NCI-H2196 treated with DMSO at 0.1 percent for 48 hours (cell line): ENCODE measurements at regions not wholly inside any gene's neighbourhood (a gene's known extent, or its start where the extent isn't known, plus 50 kb on each side); places are given as distances from the start of the nearest gene placed in this dataset.
A peak's percentile ranks its signal among the peaks of the same experiment; 100 is the strongest.

Experiments
- DNase-seq: peaks from one replicate; lab custom pipeline; 2025; ENCODE audit not compliant: unreplicated experiment; lab: John Stamatoyannopoulos, UW

DNA sequence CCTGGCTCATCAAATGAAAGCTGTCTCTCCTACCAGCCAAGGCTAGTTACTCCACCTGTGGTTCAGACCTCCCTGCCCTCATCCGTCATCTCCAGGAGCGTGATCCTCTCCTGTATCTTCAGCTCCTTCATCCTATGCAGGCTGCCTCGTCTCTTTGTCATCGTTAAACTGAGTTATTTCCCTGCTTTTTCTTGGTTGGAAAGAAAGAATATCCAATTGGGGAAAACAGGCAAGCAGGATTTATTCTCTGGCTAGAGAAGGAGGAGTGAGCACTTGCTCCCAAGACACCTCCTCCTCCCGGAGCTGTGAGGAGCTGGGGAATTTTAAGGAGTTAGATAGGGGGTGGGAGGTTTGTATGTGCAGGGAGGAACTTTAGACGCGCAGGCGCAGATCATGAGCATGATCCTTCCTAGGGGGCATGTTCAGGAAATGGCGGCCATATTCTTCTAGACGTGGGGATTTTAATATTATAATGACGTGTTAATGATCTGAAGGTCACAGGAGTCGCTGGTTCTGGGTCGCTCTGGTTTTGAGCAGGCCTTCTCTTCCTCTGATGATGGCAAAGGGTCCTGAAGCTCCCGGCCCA is 156.4 kb upstream of the KL start:
- no peak for DNase-seq

DNA sequence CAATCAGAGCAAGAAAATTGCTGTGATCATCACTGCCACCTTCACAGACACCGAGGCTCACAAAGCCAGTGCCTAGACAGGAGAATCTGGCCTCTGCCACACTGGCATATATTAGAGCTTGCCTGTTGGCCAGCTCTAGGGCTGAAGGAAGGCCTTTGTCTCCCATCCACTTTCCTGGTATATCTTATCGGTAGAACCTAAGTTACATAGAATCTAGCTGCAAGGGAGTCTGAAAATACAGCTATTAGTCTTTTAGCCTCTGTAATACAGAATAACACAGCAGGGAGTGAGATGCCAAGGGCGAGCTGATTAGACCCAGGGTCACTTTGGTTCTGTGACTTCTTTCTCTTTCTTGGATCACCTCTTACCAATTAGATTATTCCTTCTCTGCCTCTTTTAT is 154.9 kb upstream of the KL start:
- DNase-seq, result no peak

DNA sequence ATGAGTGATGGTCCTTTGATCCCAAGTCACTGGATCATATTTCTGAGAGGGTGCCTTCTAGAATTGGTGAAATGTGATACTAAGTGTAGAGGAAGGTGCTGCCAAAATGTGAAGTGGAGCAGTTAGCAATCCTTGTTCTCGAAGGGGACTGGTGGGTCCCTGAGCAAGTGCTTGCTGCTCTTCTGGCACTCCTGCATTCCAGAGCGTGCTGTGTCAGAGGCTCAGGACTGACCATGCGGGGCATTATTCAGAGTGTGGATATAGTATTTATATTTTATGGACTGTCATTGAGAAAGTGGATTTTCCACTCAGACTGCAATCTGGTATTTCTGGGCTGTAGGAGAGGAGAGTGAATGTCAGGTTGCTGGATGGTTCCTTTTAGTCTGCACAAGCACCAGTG is 152.6 kb upstream of the KL start:
- no peak for DNase-seq

DNA sequence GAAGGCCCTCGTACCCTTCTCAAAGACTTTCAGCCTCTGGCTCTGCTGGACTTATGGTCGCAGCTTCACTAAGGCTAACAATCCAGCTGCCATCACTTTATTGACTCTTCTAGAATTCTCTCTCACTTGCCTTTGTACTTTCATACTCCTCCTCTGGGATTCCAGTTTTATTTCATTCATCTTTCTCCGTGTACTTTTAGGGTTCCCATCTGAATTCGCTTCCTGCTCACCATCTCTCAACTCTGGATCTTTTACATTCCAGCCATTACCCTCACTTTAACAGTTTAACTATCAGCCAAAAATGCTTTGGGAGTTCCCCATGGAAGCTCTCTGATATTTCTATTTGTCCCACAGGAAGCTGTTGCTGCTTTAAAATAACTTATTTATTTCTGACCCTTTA is 149.3 kb upstream of the KL start:
- DNase-seq, result no peak

DNA sequence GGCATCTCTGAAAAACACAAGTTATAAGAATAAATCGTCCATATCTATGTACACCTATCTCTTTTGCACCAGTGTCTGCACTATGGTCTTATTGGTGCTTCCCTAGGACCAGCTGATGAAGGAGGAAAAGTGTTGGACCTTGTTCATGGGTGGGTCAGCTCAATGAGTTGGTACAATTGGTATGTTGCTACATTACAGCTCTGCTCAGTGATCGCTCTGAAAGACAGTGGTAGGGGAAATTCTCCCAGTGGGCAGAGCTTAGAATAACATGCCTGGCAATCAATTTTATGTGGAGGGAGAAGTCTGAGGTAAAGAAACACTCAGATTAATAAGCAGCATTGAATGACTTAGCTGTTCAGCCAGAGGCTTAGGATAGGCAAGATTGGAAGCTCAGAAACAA is 138.7 kb upstream of the KL start:
- no peak for DNase-seq

DNA sequence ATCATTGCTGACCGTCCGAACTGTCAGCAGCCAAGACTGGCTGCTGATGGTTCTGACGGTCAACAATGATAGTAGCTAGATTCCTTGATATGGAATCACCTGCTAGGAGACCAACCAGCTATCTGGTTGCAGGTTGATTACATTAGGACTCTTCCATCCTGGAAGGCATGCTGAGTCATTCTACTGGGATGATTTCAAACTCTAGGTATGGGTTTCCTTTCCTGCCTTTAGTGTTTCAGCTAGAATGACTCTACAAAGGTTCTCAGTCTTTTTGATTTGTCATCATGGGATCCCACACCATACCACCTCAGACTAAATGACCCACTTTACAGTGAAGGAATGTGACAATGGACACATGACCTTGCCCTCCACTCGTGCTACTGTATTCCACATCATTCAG is 138.1 kb upstream of the KL start:
- DNase-seq, result no peak

DNA sequence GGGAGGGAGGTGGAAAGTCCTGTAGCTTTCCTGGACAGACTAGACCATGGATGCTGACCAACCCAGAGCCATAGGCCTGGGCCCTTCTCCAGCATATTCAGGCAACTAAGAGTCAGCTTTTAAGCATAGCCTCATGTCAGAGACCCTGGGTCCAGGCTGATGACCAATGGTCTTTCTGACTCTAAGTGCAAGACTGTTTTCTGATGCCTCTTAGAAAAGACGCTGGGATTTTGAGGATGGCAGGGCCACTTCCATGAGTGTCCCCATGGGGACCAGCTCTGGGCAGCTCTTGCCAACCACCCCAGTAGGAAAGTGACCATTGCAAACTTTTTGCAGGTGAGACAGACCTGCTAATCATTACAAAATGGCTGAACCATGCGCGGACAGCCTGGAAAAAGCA is 135.6 kb upstream of the KL start:
- DNase-seq, result no peak

DNA sequence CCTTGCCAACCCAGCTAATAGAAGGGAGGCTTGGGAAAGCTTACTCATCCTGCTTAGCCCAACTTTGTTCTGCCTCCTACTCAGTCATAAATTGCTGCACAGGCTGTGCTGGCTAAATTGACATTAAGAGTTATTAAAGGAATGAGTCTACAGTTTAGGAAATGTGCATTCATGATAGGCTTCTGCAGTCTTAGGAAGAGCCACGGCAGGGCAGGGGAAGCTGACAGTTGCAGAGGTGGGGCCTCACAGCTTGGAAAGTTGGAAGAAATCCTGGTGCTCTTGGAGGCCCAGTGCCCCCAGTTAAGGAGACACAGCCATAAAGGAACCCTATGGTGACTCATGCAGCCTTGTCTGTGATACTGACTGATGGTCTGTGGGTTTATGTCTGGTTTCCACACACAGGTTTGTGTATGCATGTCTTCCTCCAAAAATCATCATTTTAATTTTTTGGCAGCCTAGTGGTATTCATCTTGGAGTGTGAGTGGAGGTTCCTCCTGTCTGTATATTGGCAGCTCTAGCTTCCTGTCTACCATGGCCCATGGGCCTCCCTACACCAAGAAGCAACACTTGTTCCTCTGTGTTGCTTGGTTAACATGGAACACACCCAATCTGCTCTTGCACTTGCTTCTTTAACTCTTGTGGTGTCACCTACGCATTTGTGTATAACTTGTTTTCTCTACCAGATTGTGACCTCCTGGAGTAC is 135.0 kb upstream of the KL start:
- DNase-seq, result no peak

DNA sequence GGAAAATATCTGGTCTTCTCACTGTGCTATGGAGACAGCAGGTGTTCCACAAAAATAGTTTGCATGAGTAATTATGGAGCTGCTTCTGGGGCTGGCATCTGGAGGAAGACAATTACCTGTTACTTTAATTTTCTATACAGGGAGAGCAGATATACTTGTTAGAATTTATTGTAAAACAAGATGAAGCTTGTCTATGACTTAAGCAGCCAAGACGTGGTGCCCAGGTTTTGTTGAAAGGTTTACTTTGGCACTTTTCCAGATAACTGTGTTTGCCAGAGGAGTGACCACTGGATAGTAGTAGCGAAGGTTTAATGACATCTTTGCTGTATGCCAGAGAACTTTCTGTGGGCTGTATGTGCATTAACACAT is 134.5 kb upstream of the KL start:
- DNase-seq, result peak; percentile 18

DNA sequence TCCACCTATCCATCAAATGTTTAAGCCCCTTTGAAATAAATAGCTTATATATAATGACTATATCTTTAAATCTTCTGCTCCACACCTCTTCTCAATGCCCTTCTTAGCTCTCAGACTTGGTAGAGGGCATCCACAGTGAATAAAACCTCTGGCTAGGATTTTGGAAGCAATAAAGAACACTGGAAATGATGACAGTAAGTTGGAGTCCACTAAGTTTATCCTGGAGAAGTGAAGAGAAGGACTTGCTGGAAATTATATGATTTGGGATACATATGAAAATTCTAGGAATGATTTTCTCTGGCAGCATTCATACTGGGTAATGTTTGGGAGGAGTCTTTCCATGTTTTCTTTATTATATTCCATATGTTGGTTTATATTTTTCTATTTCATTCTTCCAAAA is 133.5 kb upstream of the KL start:
- DNase-seq, result no peak

DNA sequence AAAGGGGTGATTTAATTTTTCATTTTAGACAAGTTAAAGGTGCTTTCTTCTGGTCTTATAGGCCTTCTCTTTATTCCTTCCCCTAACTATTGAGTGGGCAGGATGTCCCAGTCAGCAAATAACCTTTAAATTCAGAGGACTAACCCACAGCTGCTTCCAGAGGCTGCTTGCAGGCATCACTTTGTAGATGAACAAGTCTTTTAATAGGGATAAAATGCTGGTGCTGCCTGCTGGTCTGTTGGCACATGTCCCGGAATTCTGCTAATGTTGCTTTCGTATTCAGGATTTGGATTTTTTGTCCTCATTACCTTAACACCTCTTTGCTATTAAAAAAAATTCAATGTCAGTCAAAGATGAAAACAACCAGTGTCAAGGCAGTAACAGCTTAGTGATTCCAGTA is 132.7 kb upstream of the KL start:
- DNase-seq, result peak; percentile 2

DNA sequence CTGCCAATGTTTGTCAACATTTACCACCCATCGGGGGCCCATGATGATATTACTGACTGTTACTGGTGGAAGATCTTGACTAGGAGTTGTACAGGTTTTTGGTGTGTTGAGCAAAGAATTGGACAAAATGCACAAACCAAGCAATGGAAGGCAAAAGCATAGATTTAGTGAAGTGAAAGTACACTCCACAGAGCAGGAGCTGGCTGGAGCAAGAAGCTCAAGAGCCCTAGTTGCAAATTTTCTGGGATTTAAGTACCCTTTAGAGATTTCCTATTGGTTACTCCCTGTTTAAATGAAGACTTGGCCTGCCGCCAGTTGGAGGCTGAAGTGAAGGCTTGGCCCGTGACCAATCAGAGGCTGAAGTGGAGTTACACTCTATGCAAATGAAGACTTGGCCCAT is 128.6 kb upstream of the KL start:
- DNase-seq, result no peak

DNA sequence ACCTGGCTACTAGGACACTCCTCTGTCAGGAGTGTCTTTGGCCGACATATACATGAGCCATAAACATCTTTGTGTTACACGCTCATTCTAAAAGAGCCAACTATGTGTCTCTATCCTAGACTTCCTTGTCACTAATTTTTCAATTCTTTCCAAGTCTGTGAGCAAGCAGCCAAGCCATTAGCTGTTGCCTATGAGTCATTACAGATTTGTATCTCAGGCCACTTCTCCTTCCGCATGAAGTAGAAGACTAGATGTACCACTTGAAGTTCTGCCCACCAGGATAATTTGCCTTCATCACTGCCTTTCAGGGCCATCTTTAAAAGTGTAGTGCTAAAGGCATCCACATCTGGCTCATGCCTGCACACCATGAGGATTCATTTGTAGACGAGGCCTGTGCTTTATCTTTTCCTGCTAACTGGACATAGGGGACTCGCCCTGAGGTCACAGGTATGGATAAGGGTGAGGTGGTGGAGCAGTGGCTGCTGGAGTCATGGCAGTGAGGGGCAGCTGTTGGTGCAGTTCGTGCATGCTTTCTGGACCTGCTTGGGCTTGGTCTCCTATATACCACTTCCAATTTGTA is 126.1 kb upstream of the KL start:
- no peak for DNase-seq

DNA sequence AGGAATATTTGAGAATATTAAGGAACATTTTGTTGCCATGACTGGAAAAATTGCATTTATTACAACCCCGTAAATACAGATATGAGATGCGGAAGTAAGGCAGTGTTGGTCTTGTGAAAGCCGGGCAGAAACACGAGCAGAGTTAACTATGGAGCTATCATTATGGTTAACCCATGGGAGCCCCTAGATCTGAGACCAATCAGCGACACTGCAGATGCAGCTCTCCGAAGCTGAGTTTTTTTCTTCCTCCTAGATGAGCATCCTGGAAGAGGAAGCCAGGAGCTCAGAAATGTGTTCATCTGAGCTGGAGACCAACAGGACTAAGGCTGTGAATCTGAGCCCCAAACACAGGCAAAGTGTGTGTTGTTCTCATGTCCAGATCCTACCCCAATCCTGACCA is 123.0 kb upstream of the KL start:
- no peak for DNase-seq

DNA sequence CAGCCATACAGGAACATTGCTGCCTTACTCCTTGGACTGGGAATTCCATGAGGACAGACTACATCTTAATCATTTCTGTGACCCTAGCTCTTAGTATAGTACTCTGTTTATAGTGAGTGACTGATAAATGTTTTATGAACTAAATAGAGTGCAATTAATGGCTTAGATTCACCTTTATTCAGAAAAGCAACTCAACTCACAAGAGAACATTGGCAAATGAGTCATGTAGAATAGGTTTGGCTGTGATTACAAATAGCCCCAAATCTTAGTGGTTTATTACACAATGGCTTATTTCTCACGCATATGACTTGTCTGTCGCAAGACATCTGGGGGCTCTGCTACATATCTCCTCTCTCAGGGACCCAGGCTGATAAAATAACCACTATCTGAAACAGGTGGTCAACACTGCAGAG is 121.6 kb upstream of the KL start:
- DNase-seq, result no peak

DNA sequence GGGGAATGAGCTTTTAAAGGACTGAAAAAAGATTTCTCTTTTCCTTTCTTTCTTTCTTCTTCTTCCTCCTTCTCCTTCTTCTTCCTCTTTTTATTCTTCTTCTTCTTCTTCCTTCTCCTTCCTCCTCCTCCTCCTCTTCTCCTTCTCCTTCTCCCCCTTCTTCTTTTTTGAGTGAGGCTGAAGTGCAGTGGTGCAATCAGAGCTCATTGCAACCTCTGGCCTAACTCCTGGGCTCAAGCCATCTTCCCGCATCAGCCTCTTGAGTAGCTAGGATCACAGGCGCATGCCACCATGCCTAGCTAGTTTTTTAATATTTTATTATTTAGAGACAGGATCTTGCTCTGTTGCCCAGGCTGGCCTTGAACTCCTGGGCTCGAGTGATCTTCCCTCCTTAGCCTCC is 120.9 kb upstream of the KL start:
- DNase-seq, result no peak

DNA sequence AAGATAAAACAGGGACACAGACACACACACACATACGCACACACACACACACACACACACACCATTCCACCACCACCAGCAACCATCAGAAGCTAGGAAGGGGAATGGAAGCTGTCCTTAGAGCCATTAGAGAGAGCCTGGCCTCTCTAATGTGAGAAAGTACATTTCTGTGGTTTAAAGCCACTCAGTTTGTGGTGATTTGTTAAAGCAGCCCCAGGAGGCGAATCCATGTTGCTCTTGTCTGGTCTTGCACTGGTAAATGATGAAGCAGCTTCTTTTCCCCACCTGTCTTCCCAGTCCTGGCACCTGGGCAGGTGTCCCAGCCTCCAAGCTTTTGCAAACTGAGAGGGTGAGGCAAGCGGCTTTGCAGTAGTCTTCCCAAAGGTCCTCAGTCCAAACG is 118.9 kb upstream of the KL start:
- no peak for DNase-seq

DNA sequence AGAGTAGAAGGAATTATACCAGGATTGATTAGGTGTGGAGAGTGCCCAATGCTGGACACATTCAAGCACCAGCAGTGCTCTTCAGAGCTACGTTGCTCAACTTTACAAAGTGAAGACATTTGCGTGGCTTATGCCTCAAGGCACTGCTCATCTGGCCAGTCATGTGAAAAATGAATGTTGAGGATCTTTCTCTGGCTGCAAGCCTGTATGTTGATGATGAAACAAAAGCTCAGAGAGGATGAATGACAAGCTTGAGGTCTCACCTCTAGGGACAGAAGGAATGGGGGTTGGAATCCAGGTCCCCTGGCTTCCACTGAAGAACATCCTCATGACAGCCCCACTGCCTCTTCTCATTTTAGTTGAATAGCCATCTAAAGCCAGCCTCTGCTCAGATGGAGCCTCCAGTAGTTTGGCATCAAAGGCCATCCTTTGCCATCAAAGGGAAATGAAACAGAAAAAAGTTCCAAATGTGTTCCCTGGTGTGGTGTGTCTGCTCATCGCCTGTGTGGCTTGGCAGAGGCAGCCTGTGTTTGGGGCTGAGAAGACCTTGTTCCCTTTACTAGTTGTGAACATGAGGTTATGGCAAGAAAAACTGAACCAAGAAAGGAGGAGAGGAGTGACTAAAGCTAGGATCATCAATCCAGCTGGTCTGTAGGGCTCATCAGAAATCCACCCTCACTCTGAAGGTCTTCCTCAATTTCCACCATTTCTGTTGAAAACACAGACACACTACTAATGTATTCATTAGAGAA is 114.0 kb upstream of the KL start:
- no peak for DNase-seq

DNA sequence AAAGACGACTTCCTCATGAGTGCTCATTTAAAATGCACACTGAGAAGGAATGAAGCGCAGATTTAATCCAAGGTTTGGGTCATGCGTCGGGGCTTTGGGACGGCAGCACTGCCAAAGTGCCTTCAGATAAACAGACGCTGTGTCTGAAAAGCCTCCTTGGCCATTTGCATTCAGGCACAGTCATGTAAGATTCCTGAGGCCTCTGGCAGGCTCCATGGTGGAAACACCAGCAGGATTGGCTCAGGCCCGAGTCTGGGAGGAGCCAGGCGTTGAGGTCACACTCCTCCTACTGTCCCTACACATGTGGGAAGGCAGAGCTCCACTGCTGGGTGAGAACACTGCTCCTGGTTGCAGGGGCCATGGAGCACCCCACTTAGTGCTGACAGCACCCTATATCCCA is 113.3 kb upstream of the KL start:
- DNase-seq, result no peak

DNA sequence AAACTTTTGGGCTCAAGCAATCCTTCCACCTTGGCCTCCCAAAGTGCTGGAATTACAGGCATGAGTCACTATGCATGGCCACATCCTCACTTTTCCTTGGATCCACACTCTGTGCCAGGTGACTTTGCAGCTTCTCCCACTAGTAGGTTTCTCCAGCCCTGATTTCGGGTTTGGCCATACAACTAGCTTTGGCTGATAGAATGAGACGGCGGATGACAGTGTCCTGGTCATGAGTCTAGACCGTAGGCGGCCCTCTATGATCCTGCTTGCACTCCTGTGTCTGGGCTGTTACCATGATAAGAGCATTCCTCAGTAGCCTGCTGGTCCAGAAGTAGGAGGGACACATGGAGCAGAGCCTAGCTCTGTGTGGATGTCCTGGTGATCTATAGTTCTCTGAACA is 112.5 kb upstream of the KL start:
- no peak for DNase-seq

DNA sequence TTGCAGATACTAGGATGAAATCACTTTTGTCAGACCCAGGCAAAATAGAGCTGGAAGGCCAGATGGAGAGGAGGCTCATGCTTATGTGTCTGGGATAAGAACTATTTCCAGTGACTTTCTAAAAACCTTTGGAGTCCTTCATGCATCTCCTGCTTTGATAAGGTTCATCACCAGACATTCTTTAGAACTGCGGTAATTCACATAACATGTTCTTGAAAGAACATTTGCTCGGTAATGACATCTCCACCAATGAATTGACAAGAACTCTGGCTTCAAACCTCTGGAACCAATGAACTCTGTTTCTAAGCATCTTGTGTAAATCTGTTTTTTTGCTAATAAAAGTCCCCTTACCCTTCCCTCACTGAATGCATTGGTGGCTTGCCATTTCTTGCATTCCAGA is 112.0 kb upstream of the KL start:
- no peak for DNase-seq
